Parathyroid adenoma (tissue), 2 donors: ENCODE measurements at regions not wholly inside any gene's neighbourhood (a gene's known extent, or its start where the extent isn't known, plus 50 kb on each side); places are given as distances from the start of the nearest gene placed in this dataset.

Source experiments
- H2AFZ ChIP-seq: fragments of 300-600 bp; sonication (generic); one replicate; pipeline ENCODE4 v1.7.0; 2017; ENCODE audit warnings: antibody characterized with exemption, mild to moderate bottlenecking
- H3K27ac ChIP-seq: fragments of 300-600 bp; sonication (generic); one replicate; pipeline ENCODE4 v1.7.0; 2017
- H3K27me3 ChIP-seq: fragments of 300-600 bp; sonication (generic); one replicate; pipeline ENCODE4 v1.7.0; 2017; ENCODE audit warnings: low read length; ENCODE audit not compliant: control insufficient read depth, insufficient read depth
- H3K36me3 ChIP-seq: fragments of 300-600 bp; sonication (generic); one replicate; pipeline ENCODE4 v1.7.0; 2017; ENCODE audit warnings: low read length; ENCODE audit not compliant: control insufficient read depth, insufficient read depth
- H3K4me1 ChIP-seq: fragments of 300-600 bp; sonication (generic); one replicate; pipeline ENCODE4 v1.7.0; 2017; ENCODE audit warnings: control low read depth
- H3K4me2 ChIP-seq: fragments of 300-600 bp; sonication (generic); one replicate; pipeline ENCODE4 v1.7.0; 2017; ENCODE audit warnings: low read length
- H3K4me3 ChIP-seq: fragments of 300-600 bp; sonication (generic); one replicate; pipeline ENCODE4 v1.7.0; 2017; ENCODE audit warnings: low read depth, low read length
- H3K79me2 ChIP-seq: fragments of 300-600 bp; sonication (generic); one replicate; pipeline ENCODE4 v1.7.0; 2017; ENCODE audit warnings: control low read depth
- H3K9ac ChIP-seq: fragments of 300-600 bp; sonication (generic); one replicate; pipeline ENCODE4 v1.7.0; 2017; ENCODE audit warnings: mild to moderate bottlenecking
- H3K9me3 ChIP-seq: fragments of 300-600 bp; sonication (generic); one replicate; pipeline ENCODE4 v1.7.0; 2017; ENCODE audit warnings: low read length; ENCODE audit not compliant: control insufficient read depth
- CTCF ChIP-seq: fragments of 300-600 bp; sonication (generic); IDR thresholded peaks from one replicate; pipeline ENCODE4 v1.7.0; 2017; ENCODE audit warnings: antibody characterized with exemption, mild to moderate bottlenecking
- donor health status: primary hyperparathyroidism.

DNA sequence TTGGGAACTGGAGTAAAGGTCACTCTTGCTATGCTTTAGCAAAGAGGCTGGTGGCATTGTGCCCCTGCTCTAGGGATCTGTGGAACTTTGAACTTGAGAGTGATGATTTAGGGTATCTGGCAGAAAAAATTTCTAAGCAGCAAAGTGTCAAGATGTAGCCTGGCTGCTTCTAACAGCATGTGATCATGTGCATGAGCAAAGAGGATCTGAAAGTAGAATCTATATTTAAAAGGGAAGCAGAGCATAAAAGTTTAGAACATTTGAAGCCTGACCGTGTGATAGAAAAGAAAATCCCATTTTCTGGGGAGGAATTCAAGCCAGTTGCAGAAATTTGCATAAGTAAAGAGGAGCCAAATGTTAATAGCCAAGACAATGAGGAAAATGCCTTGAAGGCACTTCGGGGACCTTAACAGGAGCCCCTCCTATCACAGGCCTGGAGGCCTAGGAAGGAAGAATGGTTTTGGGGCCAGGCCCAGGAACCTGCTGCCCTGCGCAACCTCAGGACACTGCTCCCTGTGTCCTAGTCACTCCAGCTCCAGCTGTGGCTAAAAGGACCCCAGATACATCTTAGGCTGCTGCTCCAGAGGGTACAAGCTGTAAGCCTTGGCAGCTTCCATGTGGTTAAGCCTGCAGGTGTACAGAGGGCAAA is 212.2 kb upstream of the LINGO1 start:
- no peaks in the 10 kb centered on the region for H3K27me3 ChIP-seq
- H3K79me2 ChIP-seq, result no peaks in the 10 kb centered on the region
- H2AFZ ChIP-seq, result no peak overlapping the region
- H3K27ac ChIP-seq, result no peak overlapping the region
- H3K36me3 ChIP-seq, result no peaks in the 10 kb centered on the region
- no peak for TF ChIP-seq CTCF
- H3K4me1 ChIP-seq, result no peaks in the 10 kb centered on the region
- H3K4me3 ChIP-seq, result no peak overlapping the region
- H3K9me3 ChIP-seq, result no peaks in the 10 kb centered on the region
- H3K4me2 ChIP-seq, result no peak overlapping the region
- no peak overlapping the region for H3K9ac ChIP-seq

DNA sequence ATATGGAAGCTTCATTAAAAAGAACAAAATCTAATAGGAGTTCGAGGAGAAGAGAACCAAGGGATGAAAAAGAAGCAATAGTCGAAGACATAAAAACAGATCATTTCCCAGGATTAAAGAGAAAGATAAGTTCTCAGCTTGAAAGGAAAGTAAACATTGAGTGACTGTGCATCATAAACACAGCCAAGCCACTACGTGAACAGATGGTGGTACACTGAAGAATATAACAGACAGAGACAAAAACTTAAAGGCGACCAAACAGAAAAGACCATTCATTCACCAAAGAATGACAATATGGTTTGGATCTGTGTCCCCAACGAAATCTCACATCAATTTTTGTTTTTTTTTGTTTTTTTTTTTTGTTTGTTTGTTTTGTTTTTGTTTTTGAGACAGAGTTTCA is 210.8 kb upstream of the LINGO1 start:
- no peak for TF ChIP-seq CTCF
- H3K4me1 ChIP-seq, result no peaks in the 10 kb centered on the region
- no peak overlapping the region for H3K4me3 ChIP-seq
- H3K36me3 ChIP-seq, result no peaks in the 10 kb centered on the region
- H2AFZ ChIP-seq, result no peak overlapping the region
- no peaks in the 10 kb centered on the region for H3K9me3 ChIP-seq
- no peak overlapping the region for H3K9ac ChIP-seq
- no peaks in the 10 kb centered on the region for H3K79me2 ChIP-seq
- H3K4me2 ChIP-seq, result no peak overlapping the region
- no peaks in the 10 kb centered on the region for H3K27me3 ChIP-seq
- H3K27ac ChIP-seq, result no peak overlapping the region

DNA sequence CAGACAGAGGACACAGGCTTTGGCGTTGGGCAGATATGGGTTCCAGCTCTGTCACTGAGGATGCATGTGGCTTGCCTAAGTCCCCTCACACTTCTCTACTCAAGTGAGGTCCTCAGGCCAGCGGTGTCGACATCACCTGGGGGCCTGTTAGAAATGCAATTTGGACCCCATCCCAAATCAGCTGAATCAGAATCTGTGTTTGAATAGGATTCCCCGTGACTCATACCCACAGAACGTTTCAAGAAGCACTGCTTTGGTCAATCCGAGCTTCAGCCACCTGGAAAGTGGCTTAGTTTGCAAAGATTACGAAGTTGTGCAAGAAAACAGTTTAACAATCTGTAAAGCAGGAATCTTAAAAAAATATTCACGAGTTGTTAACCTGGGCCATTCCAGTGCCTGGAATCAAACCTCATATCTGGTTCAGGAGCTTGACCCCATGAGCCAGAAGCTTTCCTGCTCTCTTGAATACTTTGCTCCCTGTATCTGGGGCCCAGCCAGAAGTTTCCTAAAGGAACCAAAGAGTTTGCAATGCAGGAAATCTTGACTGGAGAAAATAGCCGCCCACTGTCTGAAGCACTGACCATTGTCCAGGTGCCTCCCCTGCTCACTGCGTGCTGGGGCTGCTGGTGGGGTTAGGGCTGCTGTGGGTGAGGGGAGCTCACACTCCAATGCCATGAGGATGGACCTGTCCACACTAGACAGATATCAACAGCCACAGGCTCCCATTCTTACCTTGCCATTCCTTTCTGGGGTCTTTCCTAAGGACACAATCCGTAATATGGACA is 208.5 kb upstream of the LINGO1 start:
- Histone ChIP-seq H3K27me3 (no peaks in the 10 kb centered on the region), H3K9me3 (no peaks in the 10 kb centered on the region), H3K27ac (no peak overlapping the region), H3K4me3 (no peak overlapping the region), H3K9ac (no peak overlapping the region), H3K79me2 (no peaks in the 10 kb centered on the region), H3K4me2 (no peak overlapping the region), H3K36me3 (no peaks in the 10 kb centered on the region), H2AFZ (no peak overlapping the region), H3K4me1 (no peaks in the 10 kb centered on the region)
- no peak for TF ChIP-seq CTCF

GRCh38 chr15:77839970-77840905 is 207.5 kb upstream of the LINGO1 start:
- Histone ChIP-seq H3K9ac (no peak overlapping the region), H3K27ac (no peak overlapping the region)

More at GRCh38 chr15:77839970-77840905, 207.5 kb upstream of the LINGO1 start:
- H3K4me2 ChIP-seq, result no peak overlapping the region
- no peak overlapping the region for H3K4me3 ChIP-seq
- no peak for TF ChIP-seq CTCF
- H3K36me3 ChIP-seq, result no peaks in the 10 kb centered on the region
- H3K9me3 ChIP-seq, result no peaks in the 10 kb centered on the region
- H3K27me3 ChIP-seq, result no peaks in the 10 kb centered on the region
- H2AFZ ChIP-seq, result no peak overlapping the region
- H3K79me2 ChIP-seq, result no peaks in the 10 kb centered on the region
- no peaks in the 10 kb centered on the region for H3K4me1 ChIP-seq
